LHCN-M2 (cell line): ENCODE measurements at regions not wholly inside any gene's neighbourhood (a gene's known extent, or its start where the extent isn't known, plus 50 kb on each side); places are given as distances from the start of the nearest gene placed in this dataset.

Experiments used
- DNase-seq: peaks from one replicate; pipeline ENCODE4 v3.0.0-alpha.2; 2012; ENCODE audit warnings: low read depth

DNA sequence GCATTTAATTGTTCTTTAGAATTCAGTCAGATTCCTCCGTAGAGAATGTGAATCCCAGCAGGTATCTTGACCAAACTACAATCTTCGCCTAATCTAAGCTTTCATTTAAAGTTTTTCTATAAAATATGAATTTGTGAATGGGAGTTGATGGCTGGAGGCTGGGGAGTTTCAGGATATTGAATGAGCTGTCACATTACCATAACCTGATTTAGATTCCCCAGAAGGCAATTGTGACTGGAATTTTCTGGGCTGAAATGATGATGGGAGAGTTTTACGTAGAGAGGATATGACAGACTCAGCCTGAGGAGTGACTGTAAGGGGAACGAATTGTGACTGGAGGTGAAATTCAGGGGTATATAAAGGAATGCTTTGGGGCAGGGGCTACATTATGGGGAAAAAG, 411.7 kb upstream of the FZD8 start:
- no peak for DNase-seq

DNA sequence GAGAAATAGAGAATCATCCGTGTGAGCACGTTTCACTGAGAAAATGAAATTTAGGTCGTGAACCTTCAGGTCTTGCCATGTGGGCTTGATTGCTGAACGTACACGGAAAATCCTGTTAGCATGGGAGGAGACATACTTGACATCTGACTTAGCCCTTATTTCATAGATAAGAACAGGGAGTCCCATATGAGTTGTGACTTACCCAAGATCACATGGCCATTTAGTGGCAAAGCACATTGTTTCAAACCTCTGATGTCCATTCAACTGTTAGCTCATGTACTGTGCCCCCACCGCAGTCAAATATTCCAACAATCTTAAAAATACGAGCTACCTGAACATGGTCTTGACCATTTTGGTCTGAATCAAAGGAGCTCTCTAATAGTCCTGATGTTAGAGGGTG, 411.2 kb upstream of the FZD8 start:
- no peak for DNase-seq

DNA sequence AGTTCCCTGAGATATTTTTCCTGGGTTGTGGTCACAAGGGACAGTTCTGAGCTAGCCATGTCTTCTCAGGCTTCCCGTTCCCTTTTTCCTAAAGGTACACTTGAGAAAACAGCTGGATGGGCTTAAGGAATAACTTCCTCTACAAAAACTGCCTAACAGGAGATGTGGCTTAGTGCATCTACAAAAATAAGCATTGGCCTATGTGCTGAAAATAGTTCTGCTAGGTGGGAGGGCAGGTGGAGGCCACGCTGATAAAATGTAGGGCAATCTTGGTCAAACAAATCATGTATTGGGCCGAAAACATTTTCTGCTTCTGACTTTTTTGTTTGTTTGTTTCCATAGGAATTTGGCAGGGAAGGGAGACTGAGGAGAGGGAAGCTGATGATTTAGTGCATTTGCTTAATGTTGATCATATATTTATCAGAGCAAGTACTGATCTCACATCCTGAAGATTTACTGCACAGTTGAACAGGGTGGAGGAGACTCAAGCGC, 409.4 kb upstream of the FZD8 start:
- no peak for DNase-seq

DNA sequence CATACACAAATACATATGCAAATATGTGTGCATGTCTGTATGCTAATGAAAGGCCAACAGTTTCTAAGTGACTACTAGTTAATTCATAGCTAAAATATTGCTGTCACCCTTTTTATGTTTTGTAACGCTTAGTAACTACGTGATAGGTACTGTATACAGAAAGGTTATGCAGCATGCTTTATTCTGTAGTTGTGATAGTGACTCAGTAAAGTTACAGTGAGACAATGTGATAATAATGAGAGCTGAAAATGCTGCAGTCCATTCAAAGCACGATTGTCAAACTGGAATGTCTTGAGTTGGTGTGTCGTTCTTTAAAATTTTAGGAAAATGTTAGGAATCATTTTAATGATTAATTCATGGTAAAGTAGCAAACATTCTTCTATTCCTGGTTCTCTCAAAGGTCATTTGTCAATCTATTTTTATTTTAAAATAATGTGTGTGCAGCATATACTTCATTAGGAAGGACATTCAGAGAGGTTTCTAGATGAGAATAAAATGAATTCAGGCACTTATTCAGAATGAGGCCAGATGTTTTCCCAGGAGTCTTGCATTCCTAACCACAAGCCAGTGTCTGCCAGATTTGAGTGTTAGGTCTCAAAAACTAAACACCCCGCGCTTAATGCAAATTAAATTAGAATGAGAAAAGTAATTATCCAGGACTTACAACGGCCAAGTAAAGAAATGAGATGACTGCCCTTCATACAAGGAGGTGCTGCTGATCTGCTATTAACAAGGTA, 408.8 kb upstream of the FZD8 start:
- DNase-seq = no peak

DNA sequence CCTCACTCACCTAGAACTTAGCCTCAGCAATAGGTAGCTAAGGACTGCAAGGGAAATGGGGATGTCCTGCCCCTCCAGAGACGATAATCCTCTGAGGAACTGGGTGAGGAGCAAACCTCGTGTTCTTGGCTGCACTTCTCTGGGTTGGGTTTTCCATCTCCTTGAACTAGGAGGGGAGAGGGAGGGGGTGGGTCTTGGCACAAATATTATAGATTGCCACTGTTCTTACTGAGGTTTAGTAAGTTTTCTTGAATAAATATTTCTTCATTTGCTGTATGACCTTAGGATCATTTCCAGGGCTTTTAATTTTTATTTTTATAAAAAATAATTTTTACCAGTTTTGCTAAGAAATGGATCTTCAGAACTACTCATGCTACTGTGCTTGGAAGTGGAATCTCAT, 406.7 kb upstream of the FZD8 start:
- no peak for DNase-seq

GRCh38 chr10:36048236-36048635, 406.1 kb upstream of the FZD8 start:
- no peak for DNase-seq

DNA sequence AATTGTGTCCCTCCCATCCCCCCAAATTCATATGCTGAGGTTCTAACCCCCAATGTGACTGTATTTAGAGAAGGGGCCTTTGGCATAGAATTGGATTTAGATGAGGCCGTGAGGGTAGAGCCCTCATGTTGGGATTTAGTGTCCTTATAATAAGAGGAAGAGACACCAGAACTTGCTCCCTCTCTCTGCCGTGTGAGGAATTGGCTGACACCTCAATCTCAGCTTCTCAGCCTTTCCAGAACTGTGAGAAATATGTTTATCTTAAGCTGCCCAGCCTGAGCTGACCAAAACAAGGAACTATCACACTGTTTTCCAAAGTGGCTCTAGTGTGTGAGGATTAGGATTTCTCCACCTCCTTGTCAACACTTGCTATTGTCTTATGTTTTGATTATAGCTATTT, 400.0 kb upstream of the FZD8 start:
- DNase-seq = no peak

GRCh38 chr10:36038316-36038955, 396.3 kb upstream of the FZD8 start:
- no peak for DNase-seq

- DNase-seq = no peak
Observed at GRCh38 chr10:36036137-36036536, 394.0 kb upstream of the FZD8 start.

GRCh38 chr10:36033808-36034207, 391.7 kb upstream of the FZD8 start:
- DNase-seq = no peak

DNA sequence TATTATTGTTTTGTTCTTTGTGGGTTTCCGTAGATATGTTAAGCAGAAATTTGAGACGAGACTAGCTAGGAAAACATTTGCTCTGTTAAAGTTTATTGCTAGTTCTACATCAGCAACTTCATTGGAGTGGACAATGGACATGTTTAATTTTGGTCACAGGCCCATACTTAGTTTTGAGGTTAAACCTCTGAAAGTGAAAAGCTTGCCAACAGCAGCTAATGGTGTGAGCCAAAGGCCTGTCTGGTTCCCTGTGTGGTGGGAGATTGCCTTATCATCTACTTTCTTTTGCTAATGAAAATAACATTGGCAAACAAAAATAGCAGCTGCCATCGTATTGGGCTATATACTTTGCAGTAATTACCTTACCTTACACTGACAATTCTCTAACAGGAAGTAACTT, 388.4 kb upstream of the FZD8 start:
- DNase-seq = no peak

DNA sequence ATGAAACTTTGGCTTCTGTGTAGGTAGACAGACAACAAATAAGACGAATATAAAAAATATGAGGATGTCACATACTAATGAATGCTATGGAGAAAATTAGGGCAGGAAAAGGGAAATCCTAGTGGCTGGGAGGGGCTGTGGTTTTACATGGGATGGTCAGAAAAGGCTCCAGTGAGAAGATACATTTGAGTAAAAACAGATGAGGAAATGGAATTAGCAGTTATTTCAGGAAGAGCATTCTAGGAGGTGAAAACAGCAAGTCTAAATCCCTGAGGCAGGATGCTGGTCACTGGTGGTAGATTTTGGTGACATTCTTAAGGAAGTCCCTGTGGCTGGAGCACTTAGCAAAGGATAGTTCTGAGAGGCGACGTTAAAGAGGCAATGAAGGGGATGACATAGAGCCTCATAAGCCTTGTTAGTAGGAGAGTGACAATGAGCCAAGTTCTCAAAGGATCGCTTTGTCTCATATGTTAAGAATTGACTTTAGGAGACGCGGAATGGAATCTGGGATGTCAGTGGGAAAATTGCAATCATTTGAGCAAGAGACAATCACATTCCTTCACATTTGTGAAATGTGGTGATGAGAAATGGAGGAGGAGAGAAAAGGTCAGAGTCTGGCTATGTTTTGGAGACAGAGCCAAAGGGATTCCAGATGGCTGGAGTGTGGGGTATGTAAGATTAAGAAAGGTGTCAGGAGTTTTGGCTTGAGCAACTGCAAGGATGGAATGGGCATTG, 384.7 kb upstream of the FZD8 start:
- no peak for DNase-seq

- DNase-seq = no peak
Observed at GRCh38 chr10:36026081-36026480, 384.0 kb upstream of the FZD8 start.

DNA sequence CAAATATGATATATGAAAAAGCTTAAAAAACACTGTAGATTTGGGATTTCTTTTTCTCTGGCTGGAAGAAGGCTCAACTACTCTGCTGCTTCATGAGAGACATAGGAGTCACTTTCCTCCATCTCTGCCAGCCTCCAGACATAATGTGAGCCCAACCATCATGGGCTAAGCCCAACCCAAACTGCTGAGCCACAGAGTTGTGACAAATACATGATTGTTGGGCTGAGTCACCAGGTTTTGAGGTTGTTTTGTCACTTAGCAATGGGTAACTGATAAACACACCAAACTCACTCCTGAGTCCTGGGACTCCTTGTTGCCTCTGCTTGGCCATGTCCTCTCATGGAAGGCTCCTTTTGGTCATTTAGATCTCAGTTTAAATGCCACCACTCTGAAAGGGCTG, 381.8 kb upstream of the FZD8 start:
- DNase-seq = peak; percentile 69

- DNase-seq = no peak
Observed at GRCh38 chr10:36021096-36021495, 379.0 kb upstream of the FZD8 start.

DNA sequence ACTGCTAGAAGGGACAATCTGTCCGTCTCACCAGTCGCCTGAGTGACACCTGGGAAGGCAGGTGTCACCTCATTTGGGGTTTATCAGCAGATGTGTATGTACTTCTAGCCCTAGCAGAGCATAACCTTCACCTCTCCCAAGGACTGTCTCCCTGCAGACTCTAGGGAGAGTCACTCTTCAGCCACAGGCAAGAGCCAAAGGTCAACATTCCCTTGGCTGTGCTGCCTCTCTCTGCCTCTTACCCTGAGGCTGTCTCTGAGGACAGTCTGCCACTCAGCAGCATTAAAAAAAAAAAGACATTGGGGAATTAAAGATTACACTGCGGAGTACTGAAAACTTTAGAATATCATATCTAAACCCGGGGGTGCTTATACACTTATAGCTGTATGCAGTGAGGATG, 377.7 kb upstream of the FZD8 start:
- no peak for DNase-seq

DNA sequence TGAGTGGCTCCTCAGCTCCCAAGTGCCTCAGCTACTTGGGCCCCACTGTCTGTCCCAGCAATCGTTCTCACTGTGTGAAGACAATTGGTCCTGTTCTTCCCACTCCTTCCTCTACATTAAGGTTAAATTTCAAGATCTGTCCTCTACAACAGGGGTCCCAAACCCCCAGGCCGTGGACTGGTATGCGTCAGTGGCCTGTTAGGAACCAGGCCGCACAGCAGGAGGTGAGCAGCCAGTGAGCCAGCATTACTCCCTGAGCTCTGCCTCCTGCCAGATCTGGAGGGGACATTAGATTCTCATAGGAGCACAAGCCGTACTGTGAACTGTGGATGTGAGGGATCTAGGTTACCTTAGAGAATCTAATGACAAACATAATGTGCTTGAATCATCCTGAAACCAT, 376.9 kb upstream of the FZD8 start:
- DNase-seq = no peak

- DNase-seq = no peak
Observed at GRCh38 chr10:36017137-36017536, 375.0 kb upstream of the FZD8 start.

DNA sequence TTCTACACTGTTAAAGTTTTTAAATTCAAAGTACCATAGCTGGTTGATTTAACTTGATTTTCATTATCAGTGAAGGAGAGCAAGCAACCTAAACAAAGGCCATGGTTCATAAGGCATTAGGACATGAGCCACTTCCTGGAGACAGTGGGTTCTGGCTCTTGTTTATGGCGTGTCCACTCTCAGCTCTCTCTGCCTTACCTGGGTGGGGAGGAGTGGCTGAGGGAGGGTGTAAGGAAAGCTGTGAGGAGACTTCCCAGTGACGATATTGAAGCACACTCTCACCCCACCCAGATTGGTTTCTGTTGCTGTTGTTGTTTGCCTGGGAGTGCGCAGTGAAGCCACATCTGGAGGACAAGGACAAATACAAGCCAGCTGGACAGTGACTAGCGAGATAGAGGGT, 365.3 kb upstream of the FZD8 start:
- no peak for DNase-seq

DNA sequence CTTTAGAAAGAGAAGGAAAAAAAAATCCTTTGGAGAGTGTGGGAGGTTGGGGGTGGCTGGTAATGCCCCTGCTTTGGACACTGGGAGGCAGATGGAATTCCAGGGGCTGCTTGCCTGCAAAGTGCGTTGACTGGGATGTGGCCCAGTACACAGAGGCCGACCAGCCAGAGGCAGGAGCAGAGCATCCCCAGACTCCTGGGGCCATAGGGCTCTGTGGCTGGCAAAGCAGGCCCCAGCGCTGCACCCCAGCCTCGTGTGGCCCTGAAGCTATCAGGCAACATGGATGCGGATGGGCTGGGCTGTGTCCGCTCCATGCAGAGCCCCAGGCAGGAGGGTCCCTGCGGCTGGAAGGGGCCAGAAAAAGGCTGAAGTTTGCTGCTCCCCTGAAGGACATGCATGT, 361.6 kb upstream of the FZD8 start:
- DNase-seq = no peak

DNA sequence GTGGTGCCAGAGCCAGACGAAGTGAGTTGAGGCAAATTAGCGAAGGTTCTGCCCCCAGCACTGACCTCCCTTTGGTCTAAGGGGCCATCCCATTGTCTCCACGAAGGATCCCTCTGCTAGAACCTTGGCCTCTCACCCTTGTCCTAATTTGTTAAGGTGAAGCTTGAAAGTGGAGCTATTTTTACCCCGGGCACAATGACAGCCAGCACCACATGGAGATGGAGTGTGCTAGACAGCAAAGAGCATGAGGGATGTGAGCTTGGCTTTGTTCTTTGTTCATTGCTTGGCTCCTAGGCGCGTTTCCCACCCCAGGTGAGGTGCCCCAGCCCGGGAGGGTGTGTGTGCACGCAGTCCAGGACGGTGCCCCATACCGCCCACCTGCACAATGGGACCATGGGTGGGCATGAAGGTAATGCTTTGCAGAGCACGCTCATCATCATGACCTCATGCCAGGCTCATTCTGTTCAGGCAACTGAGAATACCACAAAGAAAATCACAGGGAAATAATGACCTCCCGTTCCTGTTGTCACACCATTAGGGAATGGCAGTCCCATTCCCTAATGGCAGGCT, 361.0 kb upstream of the FZD8 start:
- no peak for DNase-seq

GRCh38 chr10:36002445-36002844, 360.3 kb upstream of the FZD8 start:
- no peak for DNase-seq
